ENCODE measurements at regions not wholly inside any gene's neighbourhood (a gene's known extent, or its start where the extent isn't known, plus 50 kb on each side); places are given as distances from the start of the nearest gene placed in this dataset.

DNA sequence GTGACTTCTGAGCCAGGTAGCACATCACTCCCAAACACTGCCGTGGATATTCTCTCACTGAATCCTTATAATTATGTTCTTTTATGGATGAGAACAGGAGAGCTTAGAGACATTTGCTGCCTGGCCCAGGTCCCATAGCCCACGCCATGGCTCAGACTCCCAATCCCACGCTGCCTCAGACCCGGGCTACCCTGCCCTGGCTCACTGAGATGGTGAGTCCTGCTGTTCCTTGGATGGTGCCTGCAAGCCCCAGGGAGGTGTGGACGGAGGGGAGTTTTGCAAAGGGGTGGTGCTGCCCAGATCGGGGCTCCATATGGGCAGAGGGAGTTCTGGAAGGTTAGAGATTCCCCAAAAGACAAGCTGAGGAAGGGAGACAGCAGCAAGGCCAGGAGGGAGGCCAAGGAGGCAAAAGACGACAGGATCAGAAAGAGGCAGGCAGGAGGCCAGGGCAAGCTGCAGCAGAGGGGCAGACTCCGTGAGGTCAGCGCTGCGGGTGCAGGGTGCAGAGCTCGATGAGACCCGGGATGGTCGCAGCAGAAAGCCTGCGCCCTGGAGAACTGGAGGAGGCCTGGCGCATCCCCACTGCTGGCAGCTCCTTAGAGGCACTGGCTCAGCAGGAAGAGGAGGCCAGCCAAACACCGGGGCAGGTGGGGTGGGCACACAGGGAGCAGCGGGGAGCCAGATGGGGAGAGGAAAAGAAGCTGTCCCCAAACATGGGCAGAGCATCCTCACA lies 95.7 kb upstream of the ALDH1A3 start:
- DNase-seq (ENCODE audit: extremely low read depth, low read depth): no peak
- TF ChIP-seq, protein P1, sequence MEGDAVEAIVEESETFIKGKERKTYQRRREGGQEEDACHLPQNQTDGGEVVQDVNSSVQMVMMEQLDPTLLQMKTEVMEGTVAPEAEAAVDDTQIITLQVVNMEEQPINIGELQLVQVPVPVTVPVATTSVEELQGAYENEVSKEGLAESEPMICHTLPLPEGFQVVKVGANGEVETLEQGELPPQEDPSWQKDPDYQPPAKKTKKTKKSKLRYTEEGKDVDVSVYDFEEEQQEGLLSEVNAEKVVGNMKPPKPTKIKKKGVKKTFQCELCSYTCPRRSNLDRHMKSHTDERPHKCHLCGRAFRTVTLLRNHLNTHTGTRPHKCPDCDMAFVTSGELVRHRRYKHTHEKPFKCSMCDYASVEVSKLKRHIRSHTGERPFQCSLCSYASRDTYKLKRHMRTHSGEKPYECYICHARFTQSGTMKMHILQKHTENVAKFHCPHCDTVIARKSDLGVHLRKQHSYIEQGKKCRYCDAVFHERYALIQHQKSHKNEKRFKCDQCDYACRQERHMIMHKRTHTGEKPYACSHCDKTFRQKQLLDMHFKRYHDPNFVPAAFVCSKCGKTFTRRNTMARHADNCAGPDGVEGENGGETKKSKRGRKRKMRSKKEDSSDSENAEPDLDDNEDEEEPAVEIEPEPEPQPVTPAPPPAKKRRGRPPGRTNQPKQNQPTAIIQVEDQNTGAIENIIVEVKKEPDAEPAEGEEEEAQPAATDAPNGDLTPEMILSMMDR (IDR thresholded peaks at IDR 0.05; ENCODE audit: low read depth, low read length): no peak

DNA sequence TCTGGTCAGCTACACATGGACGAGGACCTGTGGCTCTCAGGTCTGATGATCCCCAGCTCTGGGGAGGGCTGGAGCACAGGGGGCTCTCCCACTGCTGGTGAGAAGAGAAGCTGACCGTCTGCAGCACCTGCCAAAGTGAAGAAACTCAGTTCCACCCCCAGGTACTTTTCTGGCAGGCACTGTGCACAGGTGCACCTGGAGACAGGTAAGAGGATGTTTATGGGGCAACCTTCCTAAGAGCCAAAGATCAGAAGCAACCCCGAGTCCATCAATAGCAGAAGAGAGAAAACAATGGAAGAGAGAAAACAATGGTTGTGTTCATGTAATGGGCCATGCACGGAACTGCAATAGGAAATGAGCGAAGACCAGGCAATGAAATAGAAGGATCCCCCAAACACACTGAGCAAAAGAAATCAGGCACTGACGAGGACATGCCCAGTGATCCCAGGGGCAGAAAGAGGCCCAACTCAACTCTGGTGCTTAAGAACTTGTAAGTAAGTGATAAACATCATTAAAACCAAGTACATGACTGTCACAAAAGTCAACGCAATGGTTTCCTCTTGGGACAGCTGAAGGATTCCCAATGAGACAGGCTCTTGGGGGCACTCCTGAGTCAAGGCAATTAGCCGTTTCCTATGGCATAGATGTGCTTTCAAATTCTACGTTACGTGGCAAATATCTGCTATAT lies 95.0 kb upstream of the ALDH1A3 start:
- TF ChIP-seq, protein P1 (IDR thresholded peaks at IDR 0.05; ENCODE audit: low read depth, low read length): no peak
- DNase-seq (ENCODE audit: extremely low read depth, low read depth): no peak

DNA sequence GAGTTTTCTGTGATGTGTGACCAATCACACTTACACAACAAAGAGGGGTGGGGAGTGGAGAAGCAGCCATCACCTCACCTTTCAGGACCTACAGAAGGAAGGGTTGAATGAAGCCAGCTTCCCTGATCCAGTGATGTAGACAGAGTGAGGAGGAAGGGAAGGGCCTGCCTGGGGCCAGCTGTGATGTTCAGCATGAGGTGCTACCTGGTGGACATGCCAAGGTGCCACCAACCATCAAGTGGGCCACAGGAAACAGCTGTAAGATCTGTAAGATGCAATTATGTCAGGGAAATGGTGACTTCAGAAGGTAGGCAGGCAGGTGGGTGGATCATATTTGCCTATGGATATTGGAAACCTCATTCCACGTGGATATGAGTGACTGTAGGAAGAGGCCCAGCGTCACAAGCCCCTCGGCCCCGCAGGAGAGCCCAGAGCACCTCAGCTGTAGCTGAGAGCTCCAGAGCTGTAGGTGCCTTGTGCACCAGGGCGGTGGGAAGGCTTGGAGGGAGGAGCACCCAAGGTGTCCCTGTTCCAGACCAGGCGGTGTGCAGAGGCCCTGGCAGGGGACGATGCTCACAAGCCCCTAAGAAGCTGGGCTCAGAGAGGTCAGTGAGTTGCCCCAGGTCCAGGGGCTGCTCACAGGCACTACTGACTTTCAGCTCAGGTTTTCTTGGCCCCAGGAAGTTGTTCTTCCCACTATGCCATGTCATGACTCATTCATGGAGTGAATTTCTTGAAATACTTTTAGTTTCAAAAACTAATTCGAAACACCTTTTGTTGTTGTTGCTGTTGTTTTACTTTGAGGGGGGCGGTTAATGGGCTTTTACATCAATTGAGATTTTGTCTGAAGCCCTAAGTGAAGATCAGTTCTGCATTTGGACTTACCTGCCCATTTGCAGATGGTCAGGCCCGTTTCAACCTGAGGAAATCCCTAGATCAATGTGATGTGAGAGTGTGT lies 94.2 kb upstream of the ALDH1A3 start:
- TF ChIP-seq, protein P1 (IDR thresholded peaks at IDR 0.05; ENCODE audit: low read depth, low read length): no peak
- DNase-seq (ENCODE audit: extremely low read depth, low read depth): no peak

DNA sequence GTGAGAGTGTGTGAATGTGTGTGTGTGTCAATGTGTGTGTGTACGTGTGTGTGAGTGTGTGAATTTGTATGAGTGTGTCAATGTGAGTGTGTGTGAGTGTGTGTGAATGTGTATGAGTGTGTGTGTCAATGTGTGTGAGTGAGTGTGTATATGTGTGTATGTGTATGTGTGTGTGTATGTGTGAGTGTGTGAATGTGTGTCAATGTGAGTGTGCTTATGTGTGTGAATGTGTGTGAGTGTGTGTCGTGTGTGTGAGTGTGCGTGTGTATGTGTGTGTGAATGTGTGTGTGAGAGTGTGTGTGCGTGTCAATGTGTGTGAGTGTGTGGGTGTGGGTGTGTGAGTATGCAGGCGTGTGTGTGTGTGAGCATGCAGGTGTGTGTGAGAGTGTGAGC lies 93.5 kb upstream of the ALDH1A3 start:
- TF ChIP-seq, protein P1 (IDR thresholded peaks at IDR 0.05; ENCODE audit: low read depth, low read length): no peak
- no peak for DNase-seq (ENCODE audit: extremely low read depth, low read depth)

DNA sequence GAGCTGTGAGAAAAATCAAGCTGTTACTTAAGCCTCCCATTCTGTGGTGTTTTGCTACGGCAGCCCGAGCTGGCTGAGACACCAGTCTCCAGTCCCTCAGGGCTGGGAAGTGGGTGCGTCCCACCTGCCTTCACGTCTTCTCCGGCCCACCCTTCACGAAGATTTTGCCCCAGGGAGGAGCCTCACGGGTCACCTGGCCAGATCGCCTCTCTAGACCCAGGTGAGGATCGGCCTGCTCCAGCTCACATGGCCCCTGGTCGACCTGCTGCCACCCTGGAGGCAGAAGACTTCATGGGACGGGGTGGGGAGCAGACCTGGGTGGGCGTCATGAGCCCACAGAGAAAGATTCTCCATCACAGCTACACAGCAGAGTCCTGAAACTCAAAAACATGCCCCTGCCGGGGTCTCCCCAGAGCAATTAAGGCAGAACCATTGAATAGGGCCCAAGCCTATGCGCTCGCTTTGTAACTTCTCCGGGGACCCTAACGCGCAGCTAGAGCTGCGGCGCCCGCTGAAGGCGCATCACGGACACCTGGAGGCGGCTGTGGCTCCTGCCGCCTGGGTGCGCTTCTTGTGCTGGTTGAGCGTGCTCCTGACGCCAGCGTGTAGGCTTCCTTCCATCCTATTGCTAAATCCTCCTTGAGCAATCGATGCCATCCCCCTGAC lies 92.6 kb upstream of the ALDH1A3 start:
- no peak for DNase-seq (ENCODE audit: extremely low read depth, low read depth)
- TF ChIP-seq, protein P1 (IDR thresholded peaks at IDR 0.05; ENCODE audit: low read depth, low read length): no peak

DNA sequence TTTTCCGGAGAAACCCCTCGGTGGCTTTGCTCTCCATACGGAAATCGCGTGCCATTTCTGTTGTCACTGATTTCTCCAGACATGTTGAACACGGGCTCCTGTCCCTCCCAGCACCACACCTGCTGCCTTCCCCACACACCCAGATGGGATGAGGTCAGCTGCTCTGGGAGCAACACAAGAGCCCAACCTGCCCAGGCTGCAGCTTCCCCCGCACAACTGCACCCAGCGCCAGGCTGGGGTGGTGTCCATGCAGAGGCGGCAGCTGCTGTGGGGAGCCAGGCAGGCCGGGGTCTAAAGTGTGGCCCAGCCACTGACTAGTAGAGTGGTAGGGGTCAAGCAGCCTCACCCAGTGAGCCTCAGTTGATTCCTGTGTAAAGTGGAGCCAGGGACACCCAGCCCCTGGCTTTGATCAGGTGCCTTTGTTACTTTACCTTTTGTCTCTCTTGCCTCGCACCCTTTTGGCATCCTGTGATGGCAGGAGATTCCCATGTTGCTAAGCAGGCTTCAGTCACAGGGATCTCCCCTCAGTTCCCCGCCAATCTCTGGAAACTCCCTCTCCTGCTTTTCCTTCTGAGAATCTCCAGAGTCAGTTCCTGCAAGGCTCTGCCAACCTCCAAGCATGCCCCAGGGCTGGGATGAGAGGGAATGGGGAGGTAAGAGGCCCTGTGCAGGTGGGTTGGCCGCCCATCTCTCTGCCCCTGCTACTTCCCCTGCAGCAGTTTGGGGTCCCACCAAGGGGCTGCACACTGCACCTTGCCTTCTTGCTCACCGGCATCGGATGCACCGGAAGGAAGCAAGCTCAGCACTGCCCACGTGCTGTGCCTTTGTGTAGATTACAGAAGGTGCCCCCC lies 91.8 kb upstream of the ALDH1A3 start:
- DNase-seq (ENCODE audit: extremely low read depth, low read depth): no peak
- TF ChIP-seq, protein P1 (IDR thresholded peaks at IDR 0.05; ENCODE audit: low read depth, low read length): no peak

All from AG09319 (cell line).